Activated CD4-positive, alpha-beta T cell treated with anti-CD3 and anti-CD28 coated beads, Interleukin-10, Interleukin-2, amounts not matched to agents 100 ng/mL and 50 ng/mL, durations not matched to agents 16 hours and 8 hours (primary cell): ENCODE measurements at regions not wholly inside any gene's neighbourhood (a gene's known extent, or its start where the extent isn't known, plus 50 kb on each side); places are given as distances from the start of the nearest gene placed in this dataset.

Source experiments
- DNase-seq: peaks from one replicate; pipeline ENCODE4 v3.0.0-alpha.2; 2020

- DNase-seq, result no peak
These were observed 319.6 kb downstream of the GPATCH2 start for GRCh38 chr1:217311269-217311668.

- DNase-seq, result no peak
These were observed 349.6 kb downstream of the GPATCH2 start for GRCh38 chr1:217281332-217281731.

GRCh38 chr1:217275655-217276398 is 355.1 kb downstream of the GPATCH2 start:
- DNase-seq, result no peak

GRCh38 chr1:217274927-217275654 is 355.8 kb downstream of the GPATCH2 start:
- DNase-seq, result no peak

- DNase-seq, result no peak
These were observed 356.5 kb downstream of the GPATCH2 start for GRCh38 chr1:217274416-217274815.

- no peak for DNase-seq
These were observed 357.0 kb downstream of the GPATCH2 start for GRCh38 chr1:217273866-217274265.

GRCh38 chr1:217272385-217272784 is 358.5 kb downstream of the GPATCH2 start:
- no peak for DNase-seq

- no peak for DNase-seq
These were observed 360.8 kb downstream of the GPATCH2 start for GRCh38 chr1:217270101-217270500.

GRCh38 chr1:217268058-217268457 is 362.8 kb downstream of the GPATCH2 start:
- DNase-seq, result no peak

GRCh38 chr1:217261636-217262035 is 369.3 kb downstream of the GPATCH2 start:
- no peak for DNase-seq

GRCh38 chr1:217260676-217261075 is 370.2 kb downstream of the GPATCH2 start:
- no peak for DNase-seq

GRCh38 chr1:217253985-217254384 is 376.9 kb downstream of the GPATCH2 start:
- no peak for DNase-seq

- no peak for DNase-seq
These were observed 377.5 kb downstream of the GPATCH2 start for GRCh38 chr1:217253351-217253750.

- DNase-seq, result no peak
These were observed 379.8 kb downstream of the GPATCH2 start for GRCh38 chr1:217251121-217251520.

GRCh38 chr1:217249857-217250256 is 381.0 kb downstream of the GPATCH2 start:
- DNase-seq, result no peak

GRCh38 chr1:217244971-217245370 is 385.9 kb downstream of the GPATCH2 start:
- DNase-seq, result no peak

- DNase-seq, result no peak
These were observed 390.2 kb downstream of the GPATCH2 start for GRCh38 chr1:217240656-217241055.

GRCh38 chr1:217238945-217239344 is 391.9 kb downstream of the GPATCH2 start:
- DNase-seq, result no peak

- DNase-seq, result no peak
These were observed 400.5 kb downstream of the GPATCH2 start for GRCh38 chr1:217230412-217230811.

GRCh38 chr1:217228689-217229088 is 402.2 kb downstream of the GPATCH2 start:
- DNase-seq, result no peak

GRCh38 chr1:217224201-217224600 is 406.7 kb downstream of the GPATCH2 start:
- no peak for DNase-seq

- DNase-seq, result no peak
These were observed 416.3 kb downstream of the GPATCH2 start for GRCh38 chr1:217214551-217214950.

- no peak for DNase-seq
These were observed 419.4 kb downstream of the GPATCH2 start for GRCh38 chr1:217211486-217211885.

- no peak for DNase-seq
These were observed 425.3 kb downstream of the GPATCH2 start for GRCh38 chr1:217205578-217205977.

- DNase-seq, result no peak
These were observed 434.3 kb downstream of the GPATCH2 start for GRCh38 chr1:217196616-217197015.
